SK-N-SH (cell line): ENCODE measurements at regions not wholly inside any gene's neighbourhood (a gene's known extent, or its start where the extent isn't known, plus 50 kb on each side); places are given as distances from the start of the nearest gene placed in this dataset.

Experiments used
- CTCF ChIA-PET: fragments of 300-600, 350-600 bp; formaldehyde crosslinking; extraction: SDS; loops from one replicate; lab custom pipeline; 2021; lab: Yijun Ruan, JAX
- POLR2A ChIA-PET: fragments of 350-600 bp; sonication (Branson Sonifier 250); formaldehyde crosslinking; extraction: SDS; loops from one replicate; lab custom pipeline; 2020; ENCODE audit warnings: antibody characterized with exemption, inconsistent platforms; lab: Yijun Ruan, JAX
- DNase-seq: peaks from one replicate; pipeline ENCODE4 v3.0.0; 2012
- H2AFZ ChIP-seq: fragments of 200-600 bp; sonication (generic); 2 replicates; pipeline ENCODE4 v1.8.1; 2016; ENCODE audit warnings: antibody characterized with exemption, mild to moderate bottlenecking, low read depth
- H3F3A ChIP-seq: fragments of 200-600 bp; sonication (generic); replicated peaks from 2 replicates; pipeline ENCODE3; 2016; ENCODE audit warnings: antibody characterized with exemption, mild to moderate bottlenecking; ENCODE audit not compliant: insufficient read depth
- H3K27ac ChIP-seq, 2 experiments: fragments of 200-500 bp in 1 of 2; fragments of 200-600 bp in 1 of 2; sonication (Bioruptor generic) in 1 of 2; sonication (generic), shearing (Covaris generic) in 1 of 2; 2 replicates each; pipeline versions ENCODE4 v1.5.1 to v1.6.1; 2014 to 2016; ENCODE audit warnings: low read depth in 2 of 2, inconsistent platforms in 1 of 2, low read length in 1 of 2, mild to moderate bottlenecking in 1 of 2, mixed read lengths in 1 of 2
- H3K27me3 ChIP-seq: fragments of 200-600 bp; sonication (generic), shearing (Covaris generic); 2 replicates; pipeline ENCODE4 v1.6.1; 2016; ENCODE audit warnings: mixed run types; ENCODE audit not compliant: insufficient read depth
- H3K36me3 ChIP-seq, 2 experiments: fragments of 200-500 bp in 1 of 2; fragments of 200-600 bp in 1 of 2; sonication (Bioruptor generic) in 1 of 2; sonication (generic) in 1 of 2; replicated peaks in 1 of 2; 2 replicates each; pipeline versions ENCODE3 to v1.5.1; 2014 to 2016; ENCODE audit warnings: low read length in 1 of 2, mild to moderate bottlenecking in 1 of 2; ENCODE audit not compliant: insufficient read depth in 2 of 2, control insufficient read depth in 1 of 2
- H3K4me1 ChIP-seq, 2 experiments: fragments of 200-500 bp in 1 of 2; fragments of 200-600 bp in 1 of 2; sonication (Bioruptor generic) in 1 of 2; sonication (generic), shearing (Covaris generic) in 1 of 2; 2 replicates each; pipeline versions ENCODE4 v1.5.1 to v1.6.1; 2014 to 2016; ENCODE audit warnings: low read depth in 1 of 2, low read length in 1 of 2, mixed run types in 1 of 2; ENCODE audit not compliant: insufficient read depth in 2 of 2, control insufficient read depth in 1 of 2
- H3K4me2 ChIP-seq: fragments of 200-600 bp; sonication (generic), shearing (Covaris generic); 2 replicates; pipeline ENCODE4 v1.6.1; 2017; ENCODE audit warnings: mixed run types
- H3K4me3 ChIP-seq, 2 experiments: fragments of 200-500 bp in 1 of 2; fragments of 200-600 bp in 1 of 2; sonication (Bioruptor generic) in 1 of 2; sonication (generic), shearing (Covaris generic) in 1 of 2; 2 replicates each; pipeline versions ENCODE4 v1.5.1 to v1.8.1; 2014 to 2016; ENCODE audit warnings: low read depth in 2 of 2, inconsistent platforms in 1 of 2, low read length in 1 of 2, mild to moderate bottlenecking in 1 of 2, mixed read lengths in 1 of 2, moderate library complexity in 1 of 2
- H3K79me2 ChIP-seq: fragments of 200-600 bp; sonication (generic); 2 replicates; pipeline ENCODE4 v1.8.1; 2017; ENCODE audit warnings: mild to moderate bottlenecking; ENCODE audit not compliant: insufficient read depth
- H3K9ac ChIP-seq: fragments of 200-600 bp; sonication (generic); 2 replicates; pipeline ENCODE4 v1.6.1; 2017; ENCODE audit warnings: mixed run types
- H3K9me2 ChIP-seq: fragments of 200-600 bp; sonication (generic); 2 replicates; pipeline ENCODE4 v1.6.1; 2017; ENCODE audit warnings: mixed run types
- H3K9me3 ChIP-seq: fragments of 200-600 bp; sonication (generic); 2 replicates; pipeline ENCODE4 v1.6.1; 2017; ENCODE audit warnings: mixed run types, mild to moderate bottlenecking, moderate library complexity
- H4K20me1 ChIP-seq: fragments of 200-600 bp; sonication (generic); 2 replicates; pipeline ENCODE4 v1.6.1; 2017; ENCODE audit warnings: mild to moderate bottlenecking, mixed run types; ENCODE audit not compliant: insufficient read depth
- CHD2 ChIP-seq: fragments of 150-350 bp; IDR thresholded peaks from 2 replicates; pipeline ENCODE4 v1.6.1; 2018; ENCODE audit warnings: low read length; ENCODE audit not compliant: partially characterized antibody
- CTCF ChIP-seq: fragments of 200-600 bp; sonication (generic); IDR thresholded peaks from 2 replicates; pipeline ENCODE4 v1.6.1; 2017; ENCODE audit warnings: antibody characterized with exemption, mild to moderate bottlenecking, moderate library complexity
- ELF1 ChIP-seq: IDR thresholded peaks from 2 replicates; pipeline ENCODE4 v1.4.0; 2012
- NFIC ChIP-seq: IDR thresholded peaks from 2 replicates; pipeline ENCODE4 v1.4.0; 2012; ENCODE audit warnings: borderline replicate concordance
- NRF1 ChIP-seq: IDR thresholded peaks from 2 replicates; pipeline ENCODE4 v1.6.1; 2012; ENCODE audit warnings: low read depth, mild to moderate bottlenecking, low read length
- RCOR1 ChIP-seq: fragments of 150-350 bp; IDR thresholded peaks from 2 replicates; pipeline ENCODE4 v1.6.1; 2017; ENCODE audit warnings: antibody characterized with exemption, low read length
- TAF1 ChIP-seq: IDR thresholded peaks from 2 replicates; pipeline ENCODE4 v1.6.1; 2012; ENCODE audit warnings: low read depth, mild to moderate bottlenecking, low read length, moderate library complexity, borderline replicate concordance
- TCF12 ChIP-seq: IDR thresholded peaks from 2 replicates; pipeline ENCODE4 v1.4.0; 2012
- USF1 ChIP-seq: IDR thresholded peaks from 2 replicates; pipeline ENCODE4 v1.4.0; 2012; ENCODE audit warnings: low read depth, borderline replicate concordance
- USF2 ChIP-seq: fragments of 150-350 bp; IDR thresholded peaks from 2 replicates; pipeline ENCODE4 v1.6.1; 2017; ENCODE audit warnings: antibody characterized with exemption, low read length, low read depth, borderline replicate concordance
- WGBS: methylation state at CpG from one replicate; pipeline ENCODE4 v1.1.6; 2017; ENCODE audit warnings: low lambda C conversion rate; 5-methylcytosine and 5-hydroxymethylcytosine counted together
- TF ChIP-seq, protein P1 (sequence below): IDR thresholded peaks from 2 replicates; pipeline ENCODE4 v1.4.0; 2012; ENCODE audit warnings: low read depth, borderline replicate concordance
- TF ChIP-seq, protein P2 (sequence below): IDR thresholded peaks from 2 replicates; pipeline ENCODE4 v1.4.0; 2012; ENCODE audit warnings: low read depth
- TF ChIP-seq, protein P3 (sequence below): fragments of 150-350 bp; IDR thresholded peaks from 2 replicates; pipeline ENCODE4 v1.6.1; 2016; ENCODE audit warnings: mild to moderate bottlenecking, low read depth, low read length

GRCh38 chr1:5617179-5617520, 375.1 kb downstream of the NPHP4 start:
- Histone ChIP-seq H3K9me3 (no peaks in the 10 kb centered on the region), H3K4me2 (no peak overlapping the region), H3K4me1 (peaks cover 0 to 8% of the 10 kb centered on the region in 2 experiments; a peak in 1 of 4 replicates), H2AFZ (no peak overlapping the region), H3K9ac (no peak overlapping the region), H3K27ac (no peak overlapping the region), H3K36me3 (no peaks in the 10 kb centered on the region), H3F3A (no peaks in the 10 kb centered on the region), H3K79me2 (no peaks in the 10 kb centered on the region), H3K4me3 (no peak overlapping the region), H4K20me1 (no peaks in the 10 kb centered on the region), H3K27me3 (no peaks in the 10 kb centered on the region), H3K9me2 (no peaks in the 10 kb centered on the region)
- TF ChIP-seq, protein P1, sequence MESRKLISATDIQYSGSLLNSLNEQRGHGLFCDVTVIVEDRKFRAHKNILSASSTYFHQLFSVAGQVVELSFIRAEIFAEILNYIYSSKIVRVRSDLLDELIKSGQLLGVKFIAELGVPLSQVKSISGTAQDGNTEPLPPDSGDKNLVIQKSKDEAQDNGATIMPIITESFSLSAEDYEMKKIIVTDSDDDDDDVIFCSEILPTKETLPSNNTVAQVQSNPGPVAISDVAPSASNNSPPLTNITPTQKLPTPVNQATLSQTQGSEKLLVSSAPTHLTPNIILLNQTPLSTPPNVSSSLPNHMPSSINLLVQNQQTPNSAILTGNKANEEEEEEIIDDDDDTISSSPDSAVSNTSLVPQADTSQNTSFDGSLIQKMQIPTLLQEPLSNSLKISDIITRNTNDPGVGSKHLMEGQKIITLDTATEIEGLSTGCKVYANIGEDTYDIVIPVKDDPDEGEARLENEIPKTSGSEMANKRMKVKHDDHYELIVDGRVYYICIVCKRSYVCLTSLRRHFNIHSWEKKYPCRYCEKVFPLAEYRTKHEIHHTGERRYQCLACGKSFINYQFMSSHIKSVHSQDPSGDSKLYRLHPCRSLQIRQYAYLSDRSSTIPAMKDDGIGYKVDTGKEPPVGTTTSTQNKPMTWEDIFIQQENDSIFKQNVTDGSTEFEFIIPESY: no peak
- TF ChIP-seq USF1: no peak
- no peak for TF ChIP-seq CHD2
- no peak for TF ChIP-seq NFIC
- TF ChIP-seq, protein P2, sequence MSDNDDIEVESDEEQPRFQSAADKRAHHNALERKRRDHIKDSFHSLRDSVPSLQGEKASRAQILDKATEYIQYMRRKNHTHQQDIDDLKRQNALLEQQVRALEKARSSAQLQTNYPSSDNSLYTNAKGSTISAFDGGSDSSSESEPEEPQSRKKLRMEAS: no peak
- ChIA-PET CTCF (interaction anchor here (2.7 kb wide), 1 partner anchor 129 kb away, joined by 11 read pairs; no protein-coding TSS in a partner anchor), POLR2A (no interaction called here)
- no peak for DNase-seq
- WGBS: 39% methylated on average over 2 of the region's 6 CpGs

GRCh38 chr1:5616366-5617178, 375.7 kb downstream of the NPHP4 start:
- H3F3A ChIP-seq: no peaks in the 10 kb centered on the region
- no peak overlapping the region for H3K4me3 ChIP-seq
- no peaks in the 10 kb centered on the region for H3K36me3 ChIP-seq
- WGBS: 52% methylated on average over 22 of the region's 22 CpGs
- H3K27me3 ChIP-seq: no peaks in the 10 kb centered on the region
- no peak overlapping the region for H2AFZ ChIP-seq
- no peak overlapping the region for H3K9ac ChIP-seq
- CTCF ChIA-PET: interaction anchor here (0.6 to 2.7 kb wide), 3 partner anchors 51 to 961 kb away, joined by 3 to 11 read pairs (median 3); no protein-coding TSS in a partner anchor
- H3K79me2 ChIP-seq: no peaks in the 10 kb centered on the region
- TF ChIP-seq NRF1 (no peak), USF2 (no peak), ELF1 (no peak), TAF1 (no peak), CTCF (no peak), RCOR1 (no peak), TCF12 (no peak)
- TF ChIP-seq, protein P3, sequence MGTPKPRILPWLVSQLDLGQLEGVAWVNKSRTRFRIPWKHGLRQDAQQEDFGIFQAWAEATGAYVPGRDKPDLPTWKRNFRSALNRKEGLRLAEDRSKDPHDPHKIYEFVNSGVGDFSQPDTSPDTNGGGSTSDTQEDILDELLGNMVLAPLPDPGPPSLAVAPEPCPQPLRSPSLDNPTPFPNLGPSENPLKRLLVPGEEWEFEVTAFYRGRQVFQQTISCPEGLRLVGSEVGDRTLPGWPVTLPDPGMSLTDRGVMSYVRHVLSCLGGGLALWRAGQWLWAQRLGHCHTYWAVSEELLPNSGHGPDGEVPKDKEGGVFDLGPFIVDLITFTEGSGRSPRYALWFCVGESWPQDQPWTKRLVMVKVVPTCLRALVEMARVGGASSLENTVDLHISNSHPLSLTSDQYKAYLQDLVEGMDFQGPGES: no peak
- peaks cover 0 to 8% of the 10 kb centered on the region in 2 experiments; a peak in 1 of 4 replicates for H3K4me1 ChIP-seq
- POLR2A ChIA-PET: no interaction called here
- no peaks in the 10 kb centered on the region for H3K9me2 ChIP-seq
- no peaks in the 10 kb centered on the region for H3K9me3 ChIP-seq
- no peak overlapping the region for H3K27ac ChIP-seq
- H4K20me1 ChIP-seq: no peaks in the 10 kb centered on the region
- DNase-seq: no peak
- H3K4me2 ChIP-seq: no peak overlapping the region
